ENCODE measurements at regions not wholly inside any gene's neighbourhood (a gene's known extent, or its start where the extent isn't known, plus 50 kb on each side); places are given as distances from the start of the nearest gene placed in this dataset.

DNA sequence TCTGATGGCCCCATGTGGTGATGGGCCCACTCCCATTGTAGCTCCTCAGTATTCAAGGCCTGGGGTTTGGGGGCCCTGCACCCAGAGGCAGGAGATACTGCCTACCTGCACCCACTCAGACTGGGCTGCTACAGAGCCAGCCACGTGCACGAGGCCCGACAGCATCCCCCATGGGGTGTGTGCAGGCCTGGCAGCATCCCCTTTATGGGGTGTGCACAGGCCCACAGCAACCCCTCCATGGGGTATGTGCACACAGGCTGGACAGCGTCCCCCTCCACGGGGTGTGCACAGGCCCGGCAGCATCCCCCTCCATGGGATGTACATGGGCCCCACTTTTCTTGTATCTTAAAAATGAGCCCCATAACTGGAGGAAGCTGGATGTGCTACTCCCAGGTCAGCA, 156.0 kb downstream of the RBFOX3 start:
- TF ChIP-seq, protein P1, sequence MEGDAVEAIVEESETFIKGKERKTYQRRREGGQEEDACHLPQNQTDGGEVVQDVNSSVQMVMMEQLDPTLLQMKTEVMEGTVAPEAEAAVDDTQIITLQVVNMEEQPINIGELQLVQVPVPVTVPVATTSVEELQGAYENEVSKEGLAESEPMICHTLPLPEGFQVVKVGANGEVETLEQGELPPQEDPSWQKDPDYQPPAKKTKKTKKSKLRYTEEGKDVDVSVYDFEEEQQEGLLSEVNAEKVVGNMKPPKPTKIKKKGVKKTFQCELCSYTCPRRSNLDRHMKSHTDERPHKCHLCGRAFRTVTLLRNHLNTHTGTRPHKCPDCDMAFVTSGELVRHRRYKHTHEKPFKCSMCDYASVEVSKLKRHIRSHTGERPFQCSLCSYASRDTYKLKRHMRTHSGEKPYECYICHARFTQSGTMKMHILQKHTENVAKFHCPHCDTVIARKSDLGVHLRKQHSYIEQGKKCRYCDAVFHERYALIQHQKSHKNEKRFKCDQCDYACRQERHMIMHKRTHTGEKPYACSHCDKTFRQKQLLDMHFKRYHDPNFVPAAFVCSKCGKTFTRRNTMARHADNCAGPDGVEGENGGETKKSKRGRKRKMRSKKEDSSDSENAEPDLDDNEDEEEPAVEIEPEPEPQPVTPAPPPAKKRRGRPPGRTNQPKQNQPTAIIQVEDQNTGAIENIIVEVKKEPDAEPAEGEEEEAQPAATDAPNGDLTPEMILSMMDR (IDR thresholded peaks at IDR 0.05), result no peak
- ATAC-seq (ENCODE audit: low FRiP score) (no peak), DNase-seq (ENCODE audit: low spot score) (no peak)

DNA sequence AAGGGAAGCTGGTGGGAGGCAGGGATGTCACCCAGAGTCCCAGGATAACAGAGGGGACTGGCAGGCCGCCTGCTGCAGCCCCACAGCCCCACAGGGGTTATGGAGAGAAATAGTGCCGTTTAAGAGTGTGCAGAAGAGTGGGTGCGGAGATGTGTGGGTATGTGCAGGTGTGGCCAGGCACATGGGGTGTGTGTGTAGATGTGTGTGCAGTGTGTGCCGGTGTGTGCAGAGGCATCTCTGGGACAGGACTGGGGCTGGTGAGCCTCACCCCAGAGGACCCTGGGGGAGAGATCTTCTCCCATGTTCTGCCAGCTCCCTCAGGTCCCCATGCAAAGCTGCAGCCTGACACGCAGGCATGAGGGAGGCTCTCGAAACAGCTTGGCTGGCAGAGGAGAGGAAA, 157.4 kb downstream of the RBFOX3 start:
- ATAC-seq (ENCODE audit: low FRiP score) (no peak), DNase-seq (ENCODE audit: low spot score) (no peak)
- TF ChIP-seq, protein P1 (IDR thresholded peaks at IDR 0.05), result no peak

DNA sequence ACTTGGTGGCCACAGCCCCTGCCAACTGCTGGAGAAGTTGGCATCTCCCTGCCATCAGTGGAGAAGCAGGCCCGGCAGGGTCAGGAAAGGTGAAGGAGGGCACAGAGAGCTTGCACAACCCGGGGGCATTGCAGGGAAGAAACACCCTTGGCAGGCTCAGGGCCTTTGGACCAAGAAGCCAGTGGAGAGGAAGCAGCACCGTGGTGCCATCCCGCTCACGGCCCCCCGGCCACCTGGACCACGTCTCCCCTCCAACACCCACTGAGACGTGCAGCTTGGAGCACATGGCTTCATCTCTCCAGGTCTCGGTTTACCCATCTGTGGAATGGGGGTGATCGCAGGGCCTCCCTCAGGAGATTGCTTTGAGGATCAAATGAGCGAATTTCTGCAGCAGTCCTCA, 158.1 kb downstream of the RBFOX3 start:
- no peak for DNase-seq (ENCODE audit: low spot score)
- no peak for ATAC-seq (ENCODE audit: low FRiP score)
- TF ChIP-seq, protein P1 (IDR thresholded peaks at IDR 0.05), result no peak

DNA sequence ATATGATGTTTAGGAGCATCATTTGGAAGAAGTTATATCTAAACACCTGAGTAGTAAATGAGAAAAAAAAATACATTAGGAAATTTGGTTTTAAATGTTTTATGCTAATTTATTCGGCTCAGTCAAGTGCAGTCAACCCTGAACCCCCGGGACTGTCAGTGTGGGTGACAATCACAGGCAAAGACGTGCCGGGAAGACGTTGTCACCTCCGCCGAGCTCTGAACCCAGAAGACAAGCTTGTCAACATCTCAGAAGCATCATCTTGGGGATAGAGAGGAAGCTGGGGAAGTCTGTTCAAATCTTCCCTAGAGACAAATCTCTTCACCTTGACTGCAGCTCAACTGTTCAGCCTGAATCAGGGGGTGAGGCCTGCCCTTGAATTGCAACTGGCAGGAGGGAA, 159.7 kb downstream of the RBFOX3 start:
- TF ChIP-seq, protein P1 (IDR thresholded peaks at IDR 0.05), result no peak
- ATAC-seq (ENCODE audit: low FRiP score) (no peak), DNase-seq (ENCODE audit: low spot score) (no peak)

DNA sequence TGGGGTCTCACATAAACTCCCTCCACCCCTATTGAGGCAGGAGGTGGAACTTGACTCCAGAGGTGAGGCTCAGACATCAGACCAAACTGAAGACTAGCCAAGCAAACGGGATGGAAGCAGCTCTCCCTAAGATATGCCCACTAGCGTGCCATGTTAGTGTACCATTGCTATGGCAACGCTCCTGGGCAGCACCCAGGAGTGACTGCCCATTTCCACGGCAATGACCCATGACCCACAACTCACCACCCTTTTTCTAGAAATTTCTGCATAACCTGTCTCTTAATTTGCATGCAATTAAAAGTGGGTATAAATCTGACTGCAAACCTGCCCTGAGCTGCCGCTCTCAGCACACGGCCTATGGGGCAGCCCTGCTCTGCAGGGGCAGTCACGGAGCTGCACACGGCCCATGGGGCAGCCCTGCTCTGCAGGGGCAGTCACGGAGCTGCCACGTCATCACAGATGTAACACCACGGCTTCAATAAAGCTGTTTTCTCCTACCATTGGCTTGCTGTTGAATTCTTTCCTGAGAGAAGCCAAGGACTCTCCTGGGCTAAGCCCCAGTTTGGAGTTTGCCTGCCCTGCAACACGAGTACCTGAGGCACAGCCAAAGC, 164.3 kb downstream of the RBFOX3 start:
- DNase-seq (ENCODE audit: low spot score) (no peak), ATAC-seq (ENCODE audit: low FRiP score) (no peak)
- TF ChIP-seq, protein P1 (IDR thresholded peaks at IDR 0.05), result no peak

DNA sequence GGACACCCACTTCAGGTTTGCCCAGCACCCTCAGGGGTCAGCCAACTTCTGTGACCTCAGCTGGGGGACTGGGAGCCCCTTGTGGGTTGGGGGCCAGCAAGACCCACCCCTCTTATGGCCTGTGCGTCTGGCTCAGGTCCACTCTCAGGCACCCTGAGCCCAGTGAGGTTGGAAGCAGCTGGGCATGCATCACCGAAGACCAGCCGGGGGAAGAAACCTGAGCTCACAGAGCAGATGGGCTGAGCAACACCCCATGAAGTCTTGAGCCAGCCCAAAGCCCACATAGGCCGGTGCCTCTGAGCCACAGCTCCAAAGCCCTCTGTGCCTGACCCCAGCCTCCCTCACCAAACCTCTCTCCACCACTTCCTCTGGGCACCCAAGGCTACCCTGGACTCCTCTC, 166.7 kb downstream of the RBFOX3 start:
- DNase-seq (ENCODE audit: low spot score) (no peak), ATAC-seq (ENCODE audit: low FRiP score) (no peak)
- TF ChIP-seq, protein P1 (IDR thresholded peaks at IDR 0.05), result no peak

DNA sequence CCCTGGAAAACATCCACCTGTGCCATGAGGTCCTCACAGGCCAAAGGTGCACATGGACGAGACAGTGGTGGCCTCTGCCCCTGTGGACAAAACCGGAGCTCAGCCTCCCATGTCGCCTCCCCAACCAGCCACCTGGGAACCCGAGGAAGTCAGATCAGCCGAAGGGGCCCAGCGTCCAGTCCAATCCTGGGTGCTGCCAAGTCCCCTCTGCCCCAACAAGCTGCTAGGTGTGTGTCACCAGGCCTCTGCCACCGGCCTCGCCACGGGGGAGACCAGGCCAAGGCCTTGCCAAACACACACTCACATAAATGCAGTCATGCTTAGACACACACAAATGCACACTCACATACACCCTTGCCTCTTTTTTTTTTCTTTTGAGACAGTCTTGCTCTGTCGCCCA, 167.8 kb downstream of the RBFOX3 start:
- TF ChIP-seq, protein P1 (IDR thresholded peaks at IDR 0.05), result no peak
- no peak for DNase-seq (ENCODE audit: low spot score)
- ATAC-seq (ENCODE audit: low FRiP score), result no peak
